ENCODE measurements at regions not wholly inside any gene's neighbourhood (a gene's known extent, or its start where the extent isn't known, plus 50 kb on each side); places are given as distances from the start of the nearest gene placed in this dataset.

DNA sequence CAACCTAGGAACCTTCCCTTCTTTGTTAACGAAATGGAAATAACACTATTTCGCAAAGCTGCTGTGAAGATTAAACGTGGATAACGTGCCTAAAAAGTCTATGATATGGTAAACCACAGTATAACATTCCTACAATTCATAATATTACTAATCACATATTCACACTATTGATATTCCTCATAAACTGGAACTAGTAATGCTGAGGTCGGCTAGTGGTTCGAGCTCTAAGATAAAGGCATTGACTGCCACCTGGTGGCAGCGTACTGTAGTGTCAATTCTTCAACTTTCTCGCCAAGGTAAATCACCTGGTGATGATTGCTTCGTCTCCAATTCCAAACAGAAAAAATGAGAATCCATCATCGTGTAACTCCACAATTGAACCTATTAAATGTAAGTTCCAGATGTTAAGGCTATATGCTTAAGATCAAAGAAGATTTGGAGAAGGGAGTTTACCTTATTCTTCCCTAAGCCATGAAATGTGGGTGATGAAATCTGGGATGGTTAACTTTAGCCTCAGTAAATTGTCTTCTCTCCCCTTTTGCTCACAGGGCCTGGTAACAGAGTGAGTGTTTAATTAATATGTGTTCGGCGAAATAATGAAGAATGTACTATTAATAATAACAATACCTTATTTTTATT, 197.5 kb upstream of the TMEM132C start:
- DNase-seq (ENCODE audit: low read depth) = peak; percentile 54
- no peak overlapping the region for H3K4me3 ChIP-seq (ENCODE audit: control insufficient read depth, low read depth, low read length)
- TF ChIP-seq, protein P1, sequence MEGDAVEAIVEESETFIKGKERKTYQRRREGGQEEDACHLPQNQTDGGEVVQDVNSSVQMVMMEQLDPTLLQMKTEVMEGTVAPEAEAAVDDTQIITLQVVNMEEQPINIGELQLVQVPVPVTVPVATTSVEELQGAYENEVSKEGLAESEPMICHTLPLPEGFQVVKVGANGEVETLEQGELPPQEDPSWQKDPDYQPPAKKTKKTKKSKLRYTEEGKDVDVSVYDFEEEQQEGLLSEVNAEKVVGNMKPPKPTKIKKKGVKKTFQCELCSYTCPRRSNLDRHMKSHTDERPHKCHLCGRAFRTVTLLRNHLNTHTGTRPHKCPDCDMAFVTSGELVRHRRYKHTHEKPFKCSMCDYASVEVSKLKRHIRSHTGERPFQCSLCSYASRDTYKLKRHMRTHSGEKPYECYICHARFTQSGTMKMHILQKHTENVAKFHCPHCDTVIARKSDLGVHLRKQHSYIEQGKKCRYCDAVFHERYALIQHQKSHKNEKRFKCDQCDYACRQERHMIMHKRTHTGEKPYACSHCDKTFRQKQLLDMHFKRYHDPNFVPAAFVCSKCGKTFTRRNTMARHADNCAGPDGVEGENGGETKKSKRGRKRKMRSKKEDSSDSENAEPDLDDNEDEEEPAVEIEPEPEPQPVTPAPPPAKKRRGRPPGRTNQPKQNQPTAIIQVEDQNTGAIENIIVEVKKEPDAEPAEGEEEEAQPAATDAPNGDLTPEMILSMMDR (IDR thresholded peaks at IDR 0.05; ENCODE audit: control insufficient read depth, insufficient read depth, low read depth, low read length, missing control alignments) = peak; percentile 73

DNA sequence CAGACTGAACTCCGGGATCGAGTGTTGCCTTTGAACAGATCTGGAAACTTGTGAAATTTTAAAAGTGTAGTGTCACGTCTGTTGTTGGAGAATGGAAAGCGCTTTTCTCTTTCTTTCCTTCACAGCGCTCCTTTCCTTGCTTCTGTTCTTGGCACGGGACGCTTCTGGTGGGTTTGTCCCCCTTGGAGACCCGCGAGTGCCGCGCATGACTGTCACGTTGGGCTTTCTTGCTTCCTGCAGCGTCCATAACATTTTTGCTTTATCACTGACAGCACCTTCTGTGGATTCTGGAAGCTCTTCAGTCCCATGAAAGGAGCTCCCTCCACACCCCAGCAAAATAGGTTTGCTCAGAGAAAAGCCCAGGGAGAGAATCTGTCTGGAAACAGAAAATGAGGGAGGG, 193.0 kb upstream of the TMEM132C start:
- no peak for DNase-seq (ENCODE audit: low read depth)

DNA sequence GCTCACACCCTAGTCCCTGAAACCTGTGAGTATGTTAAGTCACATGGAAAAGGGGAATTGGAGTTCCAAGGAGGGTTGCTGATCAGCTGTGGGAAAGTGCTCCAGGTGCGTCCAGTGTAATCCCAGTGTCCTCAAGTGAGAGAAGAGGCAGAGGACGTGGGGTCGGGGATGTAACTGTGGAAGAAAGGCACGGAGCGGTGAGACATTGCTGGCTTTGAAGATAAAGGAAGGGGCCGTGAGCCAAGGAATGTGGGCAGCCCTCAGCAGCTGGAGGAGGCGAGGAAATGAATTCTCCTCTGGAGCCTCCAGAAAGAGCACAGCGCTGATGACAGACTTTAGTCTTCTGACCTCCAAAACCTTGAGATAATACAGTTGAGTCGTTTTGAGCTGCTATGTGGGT, 191.6 kb upstream of the TMEM132C start:
- H3K4me3 ChIP-seq (ENCODE audit: control insufficient read depth, low read depth, low read length) = no peak overlapping the region
- DNase-seq (ENCODE audit: low read depth) = no peak
- TF ChIP-seq, protein P1 (IDR thresholded peaks at IDR 0.05; ENCODE audit: control insufficient read depth, insufficient read depth, low read depth, low read length, missing control alignments) = no peak

More for the DNA sequence above, 193.0 kb upstream of the TMEM132C start:
- H3K4me3 ChIP-seq (ENCODE audit: control insufficient read depth, low read depth, low read length) = no peak overlapping the region
- TF ChIP-seq, protein P1 (IDR thresholded peaks at IDR 0.05; ENCODE audit: control insufficient read depth, insufficient read depth, low read depth, low read length, missing control alignments) = no peak

DNA sequence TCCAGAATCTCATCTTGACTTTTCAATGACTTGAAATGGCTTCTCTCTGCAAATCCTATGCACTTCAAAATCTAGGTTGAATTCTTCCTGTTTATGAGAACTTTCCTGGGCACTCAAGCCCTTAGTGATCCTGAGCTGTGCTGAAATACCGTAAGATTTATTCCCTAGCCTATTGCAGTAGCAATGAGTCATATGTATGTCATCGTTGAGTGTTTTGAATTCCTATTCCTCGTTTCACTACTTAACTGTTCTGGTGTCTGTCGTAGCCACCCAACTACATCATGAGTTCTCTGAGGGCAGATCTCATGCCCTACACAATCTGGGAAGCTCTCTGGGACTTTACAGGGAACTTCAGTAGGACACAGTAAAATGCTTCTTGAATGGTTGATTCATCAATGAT, 190.8 kb upstream of the TMEM132C start:
- TF ChIP-seq, protein P1 (IDR thresholded peaks at IDR 0.05; ENCODE audit: control insufficient read depth, insufficient read depth, low read depth, low read length, missing control alignments) = no peak
- no peak overlapping the region for H3K4me3 ChIP-seq (ENCODE audit: control insufficient read depth, low read depth, low read length)
- peak; percentile 75 for DNase-seq (ENCODE audit: low read depth)

DNA sequence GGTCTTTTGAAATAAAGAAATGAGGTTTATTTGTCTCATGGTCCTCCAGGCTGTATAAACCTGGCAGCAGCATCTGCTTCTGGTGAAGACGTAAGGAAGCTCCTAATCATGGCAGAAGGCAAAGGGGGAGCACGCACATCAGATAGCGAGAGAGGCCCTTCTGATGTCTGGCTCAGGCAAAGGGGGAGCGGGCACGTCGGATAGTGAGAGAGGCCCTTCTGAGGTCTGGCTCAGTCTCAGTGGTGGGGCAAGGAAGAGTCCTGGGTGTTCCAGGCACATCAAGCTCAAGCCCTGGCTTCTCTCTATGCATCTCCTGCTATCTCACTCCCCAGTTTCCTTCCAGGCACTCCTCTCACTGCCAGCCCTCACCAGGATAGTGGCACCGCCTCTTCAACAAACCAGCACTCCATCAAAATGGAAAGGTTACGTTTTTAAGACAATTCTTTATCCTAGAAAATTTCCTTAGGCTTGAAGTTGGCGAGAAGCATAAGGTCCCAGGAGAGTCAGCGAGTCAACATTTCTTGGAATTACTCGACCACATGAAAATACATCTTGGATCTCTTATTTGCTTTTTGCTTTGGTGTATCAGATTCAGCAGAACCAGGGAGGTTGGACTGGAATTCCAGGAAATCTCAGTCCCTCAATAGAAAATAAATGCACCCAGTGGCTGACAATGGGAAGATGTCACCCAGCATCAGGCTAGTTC, 189.6 kb upstream of the TMEM132C start:
- H3K4me3 ChIP-seq (ENCODE audit: control insufficient read depth, low read depth, low read length) = no peak overlapping the region
- DNase-seq (ENCODE audit: low read depth) = no peak
- TF ChIP-seq, protein P1 (IDR thresholded peaks at IDR 0.05; ENCODE audit: control insufficient read depth, insufficient read depth, low read depth, low read length, missing control alignments) = no peak

DNA sequence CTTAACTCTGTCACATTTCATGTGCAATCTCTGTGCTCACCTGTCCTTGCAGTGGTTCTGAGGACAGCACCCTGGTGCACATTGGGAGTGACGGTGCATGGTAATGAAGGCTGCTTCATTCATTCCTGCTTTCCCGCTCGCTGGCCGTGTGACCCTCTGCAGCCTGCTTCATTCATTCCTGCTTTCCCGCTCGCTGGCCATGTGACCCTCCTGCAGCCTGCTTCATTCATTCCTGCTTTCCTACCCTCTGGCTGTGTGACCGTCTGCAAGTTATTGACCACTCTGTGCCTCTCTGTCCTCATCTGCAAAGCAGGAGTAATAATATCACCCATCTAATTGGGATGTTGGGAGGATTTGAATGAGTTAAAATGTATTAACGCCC, 189.1 kb upstream of the TMEM132C start:
- DNase-seq (ENCODE audit: low read depth) = no peak
- no peak overlapping the region for H3K4me3 ChIP-seq (ENCODE audit: control insufficient read depth, low read depth, low read length)
- TF ChIP-seq, protein P1 (IDR thresholded peaks at IDR 0.05; ENCODE audit: control insufficient read depth, insufficient read depth, low read depth, low read length, missing control alignments) = no peak
